Activated CD8-positive, alpha-beta T cell treated with anti-CD3 and anti-CD28 coated beads for 36 hours (primary cell): ENCODE measurements at regions not wholly inside any gene's neighbourhood (a gene's known extent, or its start where the extent isn't known, plus 50 kb on each side); places are given as distances from the start of the nearest gene placed in this dataset.
"Not testable (repeated sequence)": the region's sequence is repeated elsewhere in the genome, so short reads cannot be mapped to it uniquely, and the experiment has no call there.

Experiments
- ATAC-seq: fragments of 200-7000 bp; cut with Tn5 transposase; one replicate; pipeline ENCODE4 v1.10.0; 2021; ENCODE audit warnings: mild to moderate bottlenecking, moderate library complexity
- CTCF ChIA-PET: fragments of 350-600 bp; sonication (Branson Sonifier 250); formaldehyde crosslinking; loops from one replicate; lab custom pipeline; 2021; ENCODE audit warnings: antibody characterized with exemption; lab: Charles Lee
- POLR2A ChIA-PET: fragments of 350-600 bp; sonication (Branson Sonifier 250); formaldehyde crosslinking; loops from one replicate; lab custom pipeline; 2021; ENCODE audit warnings: antibody characterized with exemption; lab: Charles Lee
- DNase-seq: peaks from one replicate; pipeline ENCODE4 v3.0.0-alpha.2; 2020
- H3K27ac Mint-ChIP-seq: one replicate; pipeline ENCODE4 v1.8.0; 2021; ENCODE audit warnings: mild to moderate bottlenecking, mixed read lengths
- H3K27me3 Mint-ChIP-seq: one replicate; pipeline ENCODE4 v1.8.0; 2021; ENCODE audit warnings: mixed read lengths
- H3K36me3 Mint-ChIP-seq: one replicate; pipeline ENCODE4 v1.8.0; 2021; ENCODE audit warnings: low read depth, mixed read lengths
- H3K4me1 Mint-ChIP-seq: one replicate; pipeline ENCODE4 v1.8.0; 2021; ENCODE audit warnings: low read depth, mixed read lengths
- H3K4me3 Mint-ChIP-seq: one replicate; pipeline ENCODE4 v1.8.0; 2021; ENCODE audit warnings: mild to moderate bottlenecking, moderate library complexity, mixed read lengths
- H3K9me3 Mint-ChIP-seq: one replicate; pipeline ENCODE4 v1.8.0; 2021; ENCODE audit warnings: mixed read lengths
- CTCF ChIP-seq: fragments of 200-600 bp; IDR thresholded peaks from one replicate; pipeline ENCODE4 v1.8.0; 2022; ENCODE audit warnings: antibody characterized with exemption, mild to moderate bottlenecking
- intact Hi-C: fragments of 100-400 bp; cut with micrococcal nuclease; formaldehyde crosslinking; loops from one replicate; pipeline ENCODE4 v1.10.0; 2022

- H3K36me3 Mint-ChIP-seq: no peaks in the 10 kb centered on the region
- ATAC-seq (no peak), DNase-seq (no peak)
- H3K27me3 Mint-ChIP-seq: peaks cover 9% of the 10 kb centered on the region
- no peak overlapping the region for H3K4me3 Mint-ChIP-seq
- intact Hi-C loops: no loop called here
- no peak overlapping the region for H3K27ac Mint-ChIP-seq
- H3K4me1 Mint-ChIP-seq: no peaks in the 10 kb centered on the region
- TF ChIP-seq CTCF: no peak
- no peaks in the 10 kb centered on the region for H3K9me3 Mint-ChIP-seq
- ChIA-PET CTCF (no interaction called here), POLR2A (no interaction called here)
Observed at GRCh38 chr2:58398406-58398805, 157.3 kb upstream of the FANCL start.

GRCh38 chr2:58387701-58388100 is 146.6 kb upstream of the FANCL start:
- no peak for TF ChIP-seq CTCF
- ATAC-seq (no peak), DNase-seq (no peak)
- CTCF ChIA-PET: no interaction called here
- Mint-ChIP-seq H3K27ac (no peak overlapping the region), H3K4me1 (no peaks in the 10 kb centered on the region), H3K4me3 (no peak overlapping the region), H3K36me3 (no peaks in the 10 kb centered on the region), H3K27me3 (no peaks in the 10 kb centered on the region), H3K9me3 (no peaks in the 10 kb centered on the region)
- intact Hi-C loops: no loop called here
- POLR2A ChIA-PET: no interaction called here

DNA sequence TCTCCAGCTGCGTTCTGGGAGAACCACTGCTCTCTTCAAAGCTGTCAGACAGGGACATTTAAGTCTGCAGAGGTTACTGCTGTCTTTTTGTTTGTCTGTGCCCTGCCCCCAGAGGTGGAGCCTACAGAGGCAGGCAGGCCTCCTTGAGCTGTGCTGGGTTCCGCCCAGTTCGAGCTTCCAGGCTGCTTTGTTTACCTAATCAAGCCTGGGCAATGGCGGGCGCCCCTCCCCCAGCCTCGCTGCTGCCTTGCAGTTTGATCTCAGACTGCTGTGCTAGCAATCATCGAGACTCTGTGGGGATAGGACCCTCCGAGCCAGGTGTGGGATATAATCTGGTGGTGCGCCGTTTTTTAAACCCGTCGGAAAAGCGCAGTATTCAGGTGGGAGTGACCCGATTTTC is 145.8 kb upstream of the FANCL start:
- DNase-seq, POLR2A ChIA-PET, H3K27ac Mint-ChIP-seq, H3K36me3 Mint-ChIP-seq, H3K9me3 Mint-ChIP-seq, intact Hi-C loops, ATAC-seq, H3K4me1 Mint-ChIP-seq, CTCF ChIA-PET, H3K27me3 Mint-ChIP-seq, H3K4me3 Mint-ChIP-seq: not testable (repeated sequence)

DNA sequence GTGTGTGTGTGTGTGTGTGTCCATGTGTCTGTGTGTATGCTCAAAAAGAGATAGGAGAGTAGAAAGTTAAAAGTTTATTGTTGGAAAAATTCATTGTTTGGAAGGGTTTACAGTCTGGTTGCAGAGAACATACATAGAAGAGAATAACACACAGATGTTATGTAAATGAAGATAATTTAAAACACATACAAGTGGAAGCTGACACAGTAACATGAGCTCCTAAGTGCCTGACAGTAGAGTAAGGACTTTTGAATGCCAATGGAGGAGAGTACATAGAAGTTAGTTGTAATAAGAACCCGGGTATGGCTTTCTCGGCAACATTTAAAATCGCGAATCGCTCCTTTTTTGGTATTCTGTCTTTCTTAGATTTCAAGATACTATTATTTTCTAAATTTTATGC is 137.0 kb upstream of the FANCL start:
- Mint-ChIP-seq H3K27ac (no peak overlapping the region), H3K27me3 (no peaks in the 10 kb centered on the region), H3K4me3 (no peak overlapping the region), H3K4me1 (peaks cover 10% of the 10 kb centered on the region), H3K36me3 (no peaks in the 10 kb centered on the region), H3K9me3 (no peaks in the 10 kb centered on the region)
- ChIA-PET CTCF (no interaction called here), POLR2A (no interaction called here)
- no peak for TF ChIP-seq CTCF
- DNase-seq: no peak
- intact Hi-C loops: no loop called here
- no peak for ATAC-seq

DNA sequence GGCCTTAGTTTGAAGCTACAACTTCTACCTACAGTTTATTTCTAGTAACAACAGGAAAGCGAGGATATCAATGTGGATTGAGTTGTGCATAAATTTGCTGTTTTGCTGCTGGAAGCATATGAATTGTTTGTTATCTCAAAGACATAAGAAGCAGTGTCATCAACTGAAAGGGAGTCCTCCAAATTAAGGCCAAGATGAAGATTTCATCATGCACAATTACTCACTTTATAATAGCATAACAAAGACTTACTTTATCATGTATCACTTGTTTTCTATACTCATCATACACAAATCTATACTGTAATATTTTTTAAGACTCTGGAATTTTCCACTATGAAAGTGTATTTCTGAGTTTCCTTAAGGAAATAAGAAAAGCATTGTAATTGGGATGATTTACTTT is 136.1 kb upstream of the FANCL start:
- H3K27ac Mint-ChIP-seq: no peak overlapping the region

More for the DNA sequence above, 136.1 kb upstream of the FANCL start:
- ChIA-PET CTCF (no interaction called here), POLR2A (no interaction called here)
- ATAC-seq (no peak), DNase-seq (no peak)
- Mint-ChIP-seq H3K9me3 (no peaks in the 10 kb centered on the region), H3K4me1 (peaks cover 10% of the 10 kb centered on the region), H3K36me3 (no peaks in the 10 kb centered on the region), H3K4me3 (no peak overlapping the region), H3K27me3 (no peaks in the 10 kb centered on the region)
- intact Hi-C loops: no loop called here
- TF ChIP-seq CTCF: no peak
